ENCODE measurements at regions not wholly inside any gene's neighbourhood (a gene's known extent, or its start where the extent isn't known, plus 50 kb on each side); places are given as distances from the start of the nearest gene placed in this dataset.

- H3K9me3 Mint-ChIP-seq, result peaks cover 11% of the 10 kb centered on the region
- DNase-seq (ENCODE audit: low spot score), result no peak
- H3K4me3 Mint-ChIP-seq, result no peak overlapping the region
- H3K27me3 Mint-ChIP-seq (ENCODE audit: insufficient read depth), result no peaks in the 10 kb centered on the region
- intact Hi-C loops (cut with micrococcal nuclease), result no loop called here
- H3K27ac Mint-ChIP-seq, result no peak overlapping the region
- no peaks in the 10 kb centered on the region for H3K4me1 Mint-ChIP-seq (ENCODE audit: low read depth)
- no peaks in the 10 kb centered on the region for H3K36me3 Mint-ChIP-seq (ENCODE audit: low read depth)
Observed at GRCh38 chr5:12315461-12315860, 411.2 kb upstream of the CTNND2 start.

GRCh38 chr5:12313602-12314001 lies 409.4 kb upstream of the CTNND2 start:
- Mint-ChIP-seq H3K4me3 (no peak overlapping the region), H3K27ac (no peak overlapping the region), H3K4me1 (ENCODE audit: low read depth) (no peaks in the 10 kb centered on the region), H3K9me3 (peaks cover 4% of the 10 kb centered on the region), H3K36me3 (ENCODE audit: low read depth) (no peaks in the 10 kb centered on the region), H3K27me3 (ENCODE audit: insufficient read depth) (no peaks in the 10 kb centered on the region)
- no peak for DNase-seq (ENCODE audit: low spot score)
- intact Hi-C loops (cut with micrococcal nuclease), result no loop called here

GRCh38 chr5:12312343-12312742 lies 408.1 kb upstream of the CTNND2 start:
- H3K4me1 Mint-ChIP-seq (ENCODE audit: low read depth), result no peaks in the 10 kb centered on the region
- intact Hi-C loops (cut with micrococcal nuclease), result no loop called here

GRCh38 chr5:12294151-12294550 lies 389.9 kb upstream of the CTNND2 start:
- H3K4me1 Mint-ChIP-seq (ENCODE audit: low read depth), result no peaks in the 10 kb centered on the region
- H3K27me3 Mint-ChIP-seq (ENCODE audit: insufficient read depth), result no peaks in the 10 kb centered on the region
- DNase-seq (ENCODE audit: low spot score), result no peak
- H3K36me3 Mint-ChIP-seq (ENCODE audit: low read depth), result no peaks in the 10 kb centered on the region
- H3K27ac Mint-ChIP-seq, result no peak overlapping the region
- H3K9me3 Mint-ChIP-seq, result peaks cover 33% of the 10 kb centered on the region
- H3K4me3 Mint-ChIP-seq, result no peak overlapping the region
- intact Hi-C loops (cut with micrococcal nuclease), result no loop called here

More at GRCh38 chr5:12312343-12312742, 408.1 kb upstream of the CTNND2 start:
- Mint-ChIP-seq H3K4me3 (no peak overlapping the region), H3K36me3 (ENCODE audit: low read depth) (no peaks in the 10 kb centered on the region), H3K27me3 (ENCODE audit: insufficient read depth) (no peaks in the 10 kb centered on the region), H3K9me3 (no peaks in the 10 kb centered on the region), H3K27ac (no peak overlapping the region)
- no peak for DNase-seq (ENCODE audit: low spot score)

GRCh38 chr5:12292610-12293204 lies 388.5 kb upstream of the CTNND2 start:
- no peak for DNase-seq (ENCODE audit: low spot score)
- Mint-ChIP-seq H3K36me3 (ENCODE audit: low read depth) (no peaks in the 10 kb centered on the region), H3K9me3 (peaks cover 34% of the 10 kb centered on the region), H3K4me1 (ENCODE audit: low read depth) (no peaks in the 10 kb centered on the region), H3K4me3 (no peak overlapping the region), H3K27ac (no peak overlapping the region), H3K27me3 (ENCODE audit: insufficient read depth) (no peaks in the 10 kb centered on the region)
- intact Hi-C loops (cut with micrococcal nuclease), result no loop called here

GRCh38 chr5:12284604-12285003 lies 380.4 kb upstream of the CTNND2 start:
- no peak overlapping the region for H3K27ac Mint-ChIP-seq
- no peak overlapping the region for H3K4me3 Mint-ChIP-seq
- peaks cover 14% of the 10 kb centered on the region for H3K9me3 Mint-ChIP-seq
- H3K4me1 Mint-ChIP-seq (ENCODE audit: low read depth), result no peaks in the 10 kb centered on the region
- no peak for DNase-seq (ENCODE audit: low spot score)
- no peaks in the 10 kb centered on the region for H3K36me3 Mint-ChIP-seq (ENCODE audit: low read depth)
- no peaks in the 10 kb centered on the region for H3K27me3 Mint-ChIP-seq (ENCODE audit: insufficient read depth)
- intact Hi-C loops (cut with micrococcal nuclease), result no loop called here

GRCh38 chr5:12277504-12278192 lies 373.4 kb upstream of the CTNND2 start:
- H3K4me3 Mint-ChIP-seq, result no peak overlapping the region
- peaks cover 4% of the 10 kb centered on the region for H3K9me3 Mint-ChIP-seq
- DNase-seq (ENCODE audit: low spot score), result no peak
- H3K27me3 Mint-ChIP-seq (ENCODE audit: insufficient read depth), result no peaks in the 10 kb centered on the region
- no peaks in the 10 kb centered on the region for H3K4me1 Mint-ChIP-seq (ENCODE audit: low read depth)
- intact Hi-C loops (cut with micrococcal nuclease), result no loop called here
- H3K27ac Mint-ChIP-seq, result no peak overlapping the region
- H3K36me3 Mint-ChIP-seq (ENCODE audit: low read depth), result no peaks in the 10 kb centered on the region

- H3K27ac Mint-ChIP-seq, result no peak overlapping the region
- intact Hi-C loops (cut with micrococcal nuclease), result no loop called here
- DNase-seq (ENCODE audit: low spot score), result no peak
- H3K4me1 Mint-ChIP-seq (ENCODE audit: low read depth), result no peaks in the 10 kb centered on the region
- peaks cover 4% of the 10 kb centered on the region for H3K9me3 Mint-ChIP-seq
- no peaks in the 10 kb centered on the region for H3K36me3 Mint-ChIP-seq (ENCODE audit: low read depth)
- H3K4me3 Mint-ChIP-seq, result no peak overlapping the region
- H3K27me3 Mint-ChIP-seq (ENCODE audit: insufficient read depth), result no peaks in the 10 kb centered on the region
Observed at GRCh38 chr5:12274236-12274635, 370.0 kb upstream of the CTNND2 start.

- Mint-ChIP-seq H3K4me1 (ENCODE audit: low read depth) (no peaks in the 10 kb centered on the region), H3K27me3 (ENCODE audit: insufficient read depth) (no peaks in the 10 kb centered on the region), H3K27ac (no peak overlapping the region), H3K36me3 (ENCODE audit: low read depth) (no peaks in the 10 kb centered on the region), H3K4me3 (no peak overlapping the region), H3K9me3 (peaks cover 7% of the 10 kb centered on the region)
- intact Hi-C loops (cut with micrococcal nuclease), result no loop called here
- DNase-seq (ENCODE audit: low spot score), result no peak
Observed at GRCh38 chr5:12272389-12272788, 368.1 kb upstream of the CTNND2 start.

- Mint-ChIP-seq H3K4me1 (ENCODE audit: low read depth) (no peaks in the 10 kb centered on the region), H3K4me3 (no peak overlapping the region), H3K9me3 (peaks cover 6% of the 10 kb centered on the region), H3K27ac (no peak overlapping the region), H3K27me3 (ENCODE audit: insufficient read depth) (no peaks in the 10 kb centered on the region), H3K36me3 (ENCODE audit: low read depth) (no peaks in the 10 kb centered on the region)
- DNase-seq (ENCODE audit: low spot score), result no peak
- intact Hi-C loops (cut with micrococcal nuclease), result no loop called here
Observed at GRCh38 chr5:12270914-12271313, 366.7 kb upstream of the CTNND2 start.

- no peaks in the 10 kb centered on the region for H3K4me1 Mint-ChIP-seq (ENCODE audit: low read depth)
- H3K4me3 Mint-ChIP-seq, result no peak overlapping the region
- H3K27ac Mint-ChIP-seq, result no peak overlapping the region
- no peaks in the 10 kb centered on the region for H3K27me3 Mint-ChIP-seq (ENCODE audit: insufficient read depth)
- no peak for DNase-seq (ENCODE audit: low spot score)
- peaks cover 4% of the 10 kb centered on the region for H3K9me3 Mint-ChIP-seq
- H3K36me3 Mint-ChIP-seq (ENCODE audit: low read depth), result no peaks in the 10 kb centered on the region
- intact Hi-C loops (cut with micrococcal nuclease), result no loop called here
Observed at GRCh38 chr5:12269164-12269563, 364.9 kb upstream of the CTNND2 start.

GRCh38 chr5:12258549-12258948 lies 354.3 kb upstream of the CTNND2 start:
- H3K27me3 Mint-ChIP-seq (ENCODE audit: insufficient read depth), result no peaks in the 10 kb centered on the region
- intact Hi-C loops (cut with micrococcal nuclease), result no loop called here
- DNase-seq (ENCODE audit: low spot score), result no peak
- H3K36me3 Mint-ChIP-seq (ENCODE audit: low read depth), result no peaks in the 10 kb centered on the region
- H3K4me3 Mint-ChIP-seq, result no peak overlapping the region
- H3K27ac Mint-ChIP-seq, result no peak overlapping the region
- no peaks in the 10 kb centered on the region for H3K4me1 Mint-ChIP-seq (ENCODE audit: low read depth)
- no peaks in the 10 kb centered on the region for H3K9me3 Mint-ChIP-seq

GRCh38 chr5:12250454-12250853 lies 346.2 kb upstream of the CTNND2 start:
- H3K4me3 Mint-ChIP-seq, result no peak overlapping the region
- H3K36me3 Mint-ChIP-seq (ENCODE audit: low read depth), result no peaks in the 10 kb centered on the region
- H3K27ac Mint-ChIP-seq, result no peak overlapping the region
- intact Hi-C loops (cut with micrococcal nuclease), result no loop called here
- H3K9me3 Mint-ChIP-seq, result peaks cover 16% of the 10 kb centered on the region
- no peak for DNase-seq (ENCODE audit: low spot score)
- no peaks in the 10 kb centered on the region for H3K4me1 Mint-ChIP-seq (ENCODE audit: low read depth)
- H3K27me3 Mint-ChIP-seq (ENCODE audit: insufficient read depth), result no peaks in the 10 kb centered on the region

GRCh38 chr5:12248831-12249230 lies 344.6 kb upstream of the CTNND2 start:
- DNase-seq (ENCODE audit: low spot score), result no peak
- no peaks in the 10 kb centered on the region for H3K4me1 Mint-ChIP-seq (ENCODE audit: low read depth)
- H3K27me3 Mint-ChIP-seq (ENCODE audit: insufficient read depth), result no peaks in the 10 kb centered on the region
- H3K4me3 Mint-ChIP-seq, result no peak overlapping the region
- no peaks in the 10 kb centered on the region for H3K36me3 Mint-ChIP-seq (ENCODE audit: low read depth)
- peaks cover 16% of the 10 kb centered on the region for H3K9me3 Mint-ChIP-seq
- no peak overlapping the region for H3K27ac Mint-ChIP-seq
- intact Hi-C loops (cut with micrococcal nuclease), result no loop called here

Measured in activated T-helper 1 cell treated with anti-CD3 and anti-CD28 coated beads, Interleukin-12 subunit alpha, Interleukin-12 subunit beta, Interleukin-2, Interleukin-4 antibody, amounts not matched to agents 30 ng/mL and 10 ng/mL and 1 ng/mL, durations not matched to agents 14 hours and 24 hours and 36 hours (primary cell).